Prostate gland (tissue), 2 donors: ENCODE measurements at regions not wholly inside any gene's neighbourhood (a gene's known extent, or its start where the extent isn't known, plus 50 kb on each side); places are given as distances from the start of the nearest gene placed in this dataset.

Source experiments
- DNase-seq: peaks from one replicate; pipeline ENCODE4 v3.0.0-alpha.2; 2019; ENCODE audit warnings: low spot score
- H3K27ac ChIP-seq, 2 donors: fragments of 200-600 bp; sonication (generic); 2 replicates each; pipeline ENCODE4 v1.5.1; 2017 to 2019
- H3K27me3 ChIP-seq: fragments of 200-600 bp; sonication (generic); replicated peaks from 2 replicates; pipeline ENCODE4 v1.5.1; 2019; ENCODE audit not compliant: insufficient read depth
- H3K36me3 ChIP-seq, 2 donors: fragments of 200-600 bp; sonication (generic); 1 replicate in 1 of 2; 2 replicates in 1 of 2; pipeline versions ENCODE4 v1.5.1 to v1.8.1; 2017 to 2019
- H3K4me1 ChIP-seq: fragments of 200-600 bp; sonication (generic); replicated peaks from 2 replicates; pipeline ENCODE4 v1.5.1; 2019
- H3K4me3 ChIP-seq, 2 donors: fragments of 200-600 bp; sonication (generic); 2 replicates each; pipeline ENCODE4 v1.5.1; 2017 to 2019
- H3K9me3 ChIP-seq: fragments of 200-600 bp; sonication (generic); 2 replicates; pipeline ENCODE4 v1.5.1; 2017
- POLR2A ChIP-seq: fragments of 450-650 bp; IDR thresholded peaks from one replicate; pipeline ENCODE4 v1.6.1; 2016; ENCODE audit warnings: antibody characterized with exemption, mild to moderate bottlenecking
- POLR2AphosphoS5 ChIP-seq: sonication (generic); formaldehyde crosslinking; IDR thresholded peaks from one replicate; pipeline ENCODE4 v1.6.1; 2017; ENCODE audit warnings: antibody characterized with exemption
- WGBS: methylation state at CpG from one replicate; pipeline ENCODE4 v1.1.5; 2018; 5-methylcytosine and 5-hydroxymethylcytosine counted together
- intact Hi-C: fragments of 100-400 bp; cut with DNase I; formaldehyde crosslinking; loops from one replicate; pipeline ENCODE4 v1.14.2; 2022
- TF ChIP-seq, protein P1 (sequence below), 4 experiments: fragments of 200-600 bp in 2 of 4; fragments of 450-650 bp in 2 of 4; sonication (generic) in 2 of 4; IDR thresholded peaks; 1 replicate in 3 of 4; 2 replicates in 1 of 4; pipeline ENCODE4 v1.5.1; 2016 to 2019; ENCODE audit warnings: antibody characterized with exemption in 4 of 4, mild to moderate bottlenecking in 2 of 4, moderate library complexity in 2 of 4

DNA sequence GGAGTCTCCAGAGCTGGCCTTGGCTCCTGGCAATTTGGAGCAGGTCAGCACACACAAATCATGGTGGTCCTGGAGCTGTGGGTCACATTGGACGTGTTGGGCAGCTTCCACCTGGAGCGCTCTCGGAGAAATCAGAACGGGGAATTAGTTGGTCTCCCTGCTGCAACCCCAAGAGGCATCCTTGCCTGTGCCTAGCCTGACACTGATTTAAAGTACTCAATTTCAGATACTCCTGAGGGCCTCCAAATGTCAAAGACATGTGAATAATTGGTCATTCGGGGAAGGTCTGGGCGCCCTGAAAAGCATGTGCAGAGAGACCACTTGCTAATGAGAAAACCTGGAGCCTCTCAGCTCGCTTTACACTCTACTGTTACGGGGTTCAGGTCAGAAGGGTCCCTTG is 145.5 kb upstream of the AGAP1 start:
- Histone ChIP-seq H3K36me3 (no peaks in the 10 kb centered on the region), H3K4me1 (no peaks in the 10 kb centered on the region), H3K9me3 (no peaks in the 10 kb centered on the region), H3K4me3 (no peak overlapping the region), H3K27me3 (no peaks in the 10 kb centered on the region), H3K27ac (no peak overlapping the region)
- intact Hi-C loops = no loop called here
- 92% methylated on average over 8 of the region's 8 CpGs for WGBS
- TF ChIP-seq POLR2AphosphoS5 (no peak), POLR2A (no peak)
- TF ChIP-seq, protein P1, sequence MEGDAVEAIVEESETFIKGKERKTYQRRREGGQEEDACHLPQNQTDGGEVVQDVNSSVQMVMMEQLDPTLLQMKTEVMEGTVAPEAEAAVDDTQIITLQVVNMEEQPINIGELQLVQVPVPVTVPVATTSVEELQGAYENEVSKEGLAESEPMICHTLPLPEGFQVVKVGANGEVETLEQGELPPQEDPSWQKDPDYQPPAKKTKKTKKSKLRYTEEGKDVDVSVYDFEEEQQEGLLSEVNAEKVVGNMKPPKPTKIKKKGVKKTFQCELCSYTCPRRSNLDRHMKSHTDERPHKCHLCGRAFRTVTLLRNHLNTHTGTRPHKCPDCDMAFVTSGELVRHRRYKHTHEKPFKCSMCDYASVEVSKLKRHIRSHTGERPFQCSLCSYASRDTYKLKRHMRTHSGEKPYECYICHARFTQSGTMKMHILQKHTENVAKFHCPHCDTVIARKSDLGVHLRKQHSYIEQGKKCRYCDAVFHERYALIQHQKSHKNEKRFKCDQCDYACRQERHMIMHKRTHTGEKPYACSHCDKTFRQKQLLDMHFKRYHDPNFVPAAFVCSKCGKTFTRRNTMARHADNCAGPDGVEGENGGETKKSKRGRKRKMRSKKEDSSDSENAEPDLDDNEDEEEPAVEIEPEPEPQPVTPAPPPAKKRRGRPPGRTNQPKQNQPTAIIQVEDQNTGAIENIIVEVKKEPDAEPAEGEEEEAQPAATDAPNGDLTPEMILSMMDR (IDR thresholded peaks at IDR 0.05) = no peak
- DNase-seq = no peak

DNA sequence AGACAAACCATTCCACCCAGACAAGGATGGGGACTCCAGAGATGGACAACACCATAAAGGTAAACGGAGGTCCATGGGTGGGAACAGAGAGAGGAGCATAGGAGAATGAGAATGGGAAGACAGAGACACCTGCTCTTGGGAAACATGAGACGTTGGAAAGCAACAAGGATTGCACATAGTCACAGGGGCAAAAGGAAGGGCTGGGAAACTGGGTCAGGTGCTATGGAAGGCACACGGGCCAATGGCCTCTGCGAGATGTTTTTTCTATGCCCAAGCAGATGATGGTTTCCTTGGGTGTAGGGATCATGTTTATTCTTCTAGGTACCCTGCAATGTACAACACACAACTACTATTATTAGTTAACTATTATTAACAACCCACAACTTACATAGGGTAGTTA is 143.6 kb upstream of the AGAP1 start:
- Histone ChIP-seq H3K4me3 (no peak overlapping the region), H3K4me1 (no peaks in the 10 kb centered on the region), H3K27ac (no peak overlapping the region), H3K27me3 (no peaks in the 10 kb centered on the region), H3K9me3 (no peaks in the 10 kb centered on the region), H3K36me3 (no peaks in the 10 kb centered on the region)
- no peak for DNase-seq
- TF ChIP-seq POLR2A = no peak
- TF ChIP-seq, protein P1 (IDR thresholded peaks at IDR 0.05) = no peak
- no peak for TF ChIP-seq POLR2AphosphoS5
- 86% methylated on average over 4 of the region's 4 CpGs for WGBS
- intact Hi-C loops = no loop called here

DNA sequence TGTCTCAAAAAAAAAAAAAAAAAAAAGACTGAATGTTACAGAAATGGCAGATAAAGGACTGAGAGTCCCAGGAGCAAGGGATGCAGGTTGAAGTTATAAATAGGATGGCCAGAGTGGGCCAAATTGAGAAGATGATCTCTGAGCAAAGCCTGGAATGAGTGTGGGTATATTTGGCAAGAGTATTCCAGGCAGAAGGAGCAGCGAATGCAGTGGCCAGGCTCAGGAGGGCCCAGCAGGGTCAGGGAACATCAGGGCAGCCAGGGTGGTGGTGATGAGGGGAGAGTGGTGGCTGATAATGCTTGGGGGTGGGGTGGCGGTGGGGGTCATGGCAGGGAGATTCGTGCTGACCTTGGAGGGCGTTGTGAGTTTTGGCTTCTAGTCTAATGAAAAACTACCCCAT is 141.3 kb upstream of the AGAP1 start:
- H3K4me1 ChIP-seq = no peaks in the 10 kb centered on the region
- WGBS = 68% methylated on average over 4 of the region's 4 CpGs
- DNase-seq = no peak
- H3K36me3 ChIP-seq = no peaks in the 10 kb centered on the region
- no peak overlapping the region for H3K4me3 ChIP-seq
- no peaks in the 10 kb centered on the region for H3K9me3 ChIP-seq
- TF ChIP-seq POLR2A (no peak), POLR2AphosphoS5 (no peak)
- TF ChIP-seq, protein P1 (IDR thresholded peaks at IDR 0.05) = no peak
- no peak overlapping the region for H3K27ac ChIP-seq
- intact Hi-C loops = no loop called here
- no peaks in the 10 kb centered on the region for H3K27me3 ChIP-seq

DNA sequence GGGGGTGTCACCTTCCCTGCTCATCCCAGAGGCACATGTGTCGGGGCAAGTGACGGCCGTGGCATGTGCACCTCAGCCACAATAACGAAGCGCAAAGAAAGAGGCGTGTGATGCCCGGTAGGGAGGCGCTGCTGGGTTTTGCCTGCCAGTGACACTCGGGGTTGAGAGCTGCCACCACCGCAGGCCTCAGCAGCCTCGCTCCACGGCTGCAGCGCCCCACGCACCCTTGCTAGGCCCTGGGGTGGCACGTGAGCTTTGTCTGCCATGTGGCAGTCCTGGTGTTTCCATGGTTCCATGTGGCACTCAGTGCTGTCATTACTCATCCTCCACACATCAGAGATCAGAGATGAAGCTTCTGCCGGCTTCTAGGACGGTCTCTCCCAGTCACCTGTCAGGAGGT is 136.0 kb upstream of the AGAP1 start:
- Histone ChIP-seq H3K36me3 (no peaks in the 10 kb centered on the region), H3K4me1 (no peaks in the 10 kb centered on the region), H3K27ac (no peak overlapping the region), H3K9me3 (no peaks in the 10 kb centered on the region), H3K4me3 (no peak overlapping the region), H3K27me3 (no peaks in the 10 kb centered on the region)
- intact Hi-C loops = no loop called here
- WGBS = 94% methylated on average over 14 of the region's 17 CpGs
- no peak for DNase-seq
- TF ChIP-seq POLR2AphosphoS5 = no peak
- TF ChIP-seq, protein P1 (IDR thresholded peaks at IDR 0.05) = no peak
- TF ChIP-seq POLR2A = no peak

DNA sequence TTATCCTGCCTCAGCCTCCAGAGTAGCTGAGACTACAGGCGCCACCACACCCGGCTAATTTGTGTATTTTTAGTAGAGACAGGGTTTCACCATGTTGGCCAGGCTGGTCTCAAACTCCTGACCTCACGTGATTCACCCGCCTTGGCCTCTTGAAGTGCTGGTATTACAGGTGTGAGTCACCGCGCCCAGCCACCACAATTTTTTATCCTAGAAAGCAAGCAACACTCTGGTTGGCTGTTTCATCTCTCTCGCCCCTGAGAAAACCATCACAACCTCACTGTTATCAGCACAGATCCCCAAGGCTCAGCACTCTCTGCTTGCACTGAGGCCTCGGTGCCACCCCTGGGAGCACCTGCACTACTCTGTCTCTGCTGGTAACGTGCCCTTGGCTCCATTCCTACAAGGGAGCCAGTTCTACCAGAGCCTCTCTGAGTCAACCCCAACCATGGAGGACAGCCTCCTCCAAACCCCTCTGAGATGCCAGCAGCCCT is 134.8 kb upstream of the AGAP1 start:
- intact Hi-C loops = no loop called here

More for the DNA sequence above, 134.8 kb upstream of the AGAP1 start:
- no peak for DNase-seq
- Histone ChIP-seq H3K4me1 (no peaks in the 10 kb centered on the region), H3K36me3 (no peaks in the 10 kb centered on the region), H3K4me3 (no peak overlapping the region), H3K27ac (no peak overlapping the region), H3K27me3 (no peaks in the 10 kb centered on the region), H3K9me3 (no peaks in the 10 kb centered on the region)
- 94% methylated on average over 9 of the region's 9 CpGs for whole genome bisulfite sequencing
- TF ChIP-seq POLR2A (no peak), POLR2AphosphoS5 (no peak)
- TF ChIP-seq, protein P1 (IDR thresholded peaks at IDR 0.05) = no peak
